22Rv1 (cell line): ENCODE measurements at regions not wholly inside any gene's neighbourhood (a gene's known extent, or its start where the extent isn't known, plus 50 kb on each side); places are given as distances from the start of the nearest gene placed in this dataset.

ENCODE experiments used
- H3K27ac ChIP-seq: fragments of 450-650 bp; 2 replicates; pipeline ENCODE4 v1.5.1; 2017
- ZFX ChIP-seq: fragments of 450-650 bp; IDR thresholded peaks from 2 replicates; pipeline ENCODE4 v1.6.1; 2017; ENCODE audit warnings: antibody characterized with exemption, borderline replicate concordance
- TF ChIP-seq, protein P1 (sequence below): fragments of 450-650 bp; IDR thresholded peaks from 2 replicates; pipeline ENCODE4 v1.5.1; 2017; ENCODE audit warnings: mild to moderate bottlenecking

DNA sequence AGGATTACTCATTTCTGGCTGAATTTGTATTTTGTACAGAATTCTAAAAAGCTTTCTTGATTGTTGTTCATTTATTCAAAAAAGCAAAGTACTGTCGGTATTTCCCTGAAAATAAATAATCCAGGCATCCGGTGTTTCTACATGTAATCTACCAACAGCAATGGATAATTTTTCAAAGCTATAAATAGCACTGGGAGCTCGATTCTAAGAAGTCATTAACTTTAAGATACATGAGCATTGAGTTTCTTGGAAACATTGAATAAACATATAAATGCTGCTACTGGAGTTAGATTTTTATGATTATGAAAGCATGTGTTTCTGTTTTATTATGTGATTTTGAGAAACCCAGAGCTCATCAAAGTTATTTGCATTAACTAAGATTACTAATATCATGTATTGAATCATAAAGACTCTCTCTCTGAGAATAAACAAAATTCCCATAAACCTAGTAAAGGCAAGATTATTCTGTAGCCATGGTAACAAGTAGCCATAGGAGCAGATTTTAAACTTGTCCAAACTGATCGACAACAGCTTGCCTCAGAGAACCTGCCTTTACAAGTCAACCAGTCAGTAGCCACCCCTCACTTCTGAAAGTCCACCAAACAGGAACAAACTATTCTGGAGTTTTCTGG is 197.0 kb downstream of the DRD1 start:
- H3K27ac ChIP-seq = no peak overlapping the region
- no peak for TF ChIP-seq ZFX
- TF ChIP-seq, protein P1, sequence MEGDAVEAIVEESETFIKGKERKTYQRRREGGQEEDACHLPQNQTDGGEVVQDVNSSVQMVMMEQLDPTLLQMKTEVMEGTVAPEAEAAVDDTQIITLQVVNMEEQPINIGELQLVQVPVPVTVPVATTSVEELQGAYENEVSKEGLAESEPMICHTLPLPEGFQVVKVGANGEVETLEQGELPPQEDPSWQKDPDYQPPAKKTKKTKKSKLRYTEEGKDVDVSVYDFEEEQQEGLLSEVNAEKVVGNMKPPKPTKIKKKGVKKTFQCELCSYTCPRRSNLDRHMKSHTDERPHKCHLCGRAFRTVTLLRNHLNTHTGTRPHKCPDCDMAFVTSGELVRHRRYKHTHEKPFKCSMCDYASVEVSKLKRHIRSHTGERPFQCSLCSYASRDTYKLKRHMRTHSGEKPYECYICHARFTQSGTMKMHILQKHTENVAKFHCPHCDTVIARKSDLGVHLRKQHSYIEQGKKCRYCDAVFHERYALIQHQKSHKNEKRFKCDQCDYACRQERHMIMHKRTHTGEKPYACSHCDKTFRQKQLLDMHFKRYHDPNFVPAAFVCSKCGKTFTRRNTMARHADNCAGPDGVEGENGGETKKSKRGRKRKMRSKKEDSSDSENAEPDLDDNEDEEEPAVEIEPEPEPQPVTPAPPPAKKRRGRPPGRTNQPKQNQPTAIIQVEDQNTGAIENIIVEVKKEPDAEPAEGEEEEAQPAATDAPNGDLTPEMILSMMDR = no peak

- H3K27ac ChIP-seq = no peak overlapping the region
- TF ChIP-seq, protein P1 = no peak
- no peak for TF ChIP-seq ZFX
These were observed 197.6 kb downstream of the DRD1 start for GRCh38 chr5:175246242-175246888.

GRCh38 chr5:175243441-175243840 is 200.5 kb downstream of the DRD1 start:
- TF ChIP-seq ZFX = no peak
- TF ChIP-seq, protein P1 = no peak
- H3K27ac ChIP-seq = no peak overlapping the region

GRCh38 chr5:175242207-175242606 is 201.8 kb downstream of the DRD1 start:
- TF ChIP-seq, protein P1 = no peak
- no peak for TF ChIP-seq ZFX
- no peak overlapping the region for H3K27ac ChIP-seq

DNA sequence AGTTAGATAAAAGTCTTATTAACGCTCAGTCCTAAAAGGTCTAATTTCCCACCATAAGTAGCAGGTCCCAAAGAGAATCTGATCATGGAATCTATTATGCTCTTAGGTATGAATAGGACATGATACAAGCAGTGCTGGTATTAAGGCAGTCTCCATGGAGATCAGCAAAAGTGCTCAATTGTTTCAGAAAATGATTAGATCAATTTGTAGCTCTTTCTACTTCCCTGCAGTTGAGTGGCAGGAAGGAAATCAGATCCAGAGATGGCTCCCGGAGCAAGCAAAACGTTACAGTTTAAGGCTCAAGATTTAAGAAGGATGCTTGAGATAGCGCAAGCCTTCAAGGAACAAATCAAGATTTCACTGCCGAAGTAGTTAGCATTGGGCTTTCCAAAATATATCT is 205.7 kb downstream of the DRD1 start:
- no peak for TF ChIP-seq ZFX
- TF ChIP-seq, protein P1 = no peak
- H3K27ac ChIP-seq = no peak overlapping the region

GRCh38 chr5:175236176-175236575 is 207.8 kb downstream of the DRD1 start:
- no peak overlapping the region for H3K27ac ChIP-seq
- TF ChIP-seq, protein P1 = no peak
- TF ChIP-seq ZFX = no peak

- no peak overlapping the region for H3K27ac ChIP-seq
- no peak for TF ChIP-seq ZFX
- TF ChIP-seq, protein P1 = no peak
These were observed 208.6 kb downstream of the DRD1 start for GRCh38 chr5:175235251-175235960.
